Nephron (organoid): ENCODE measurements at regions not wholly inside any gene's neighbourhood (a gene's known extent, or its start where the extent isn't known, plus 50 kb on each side); places are given as distances from the start of the nearest gene placed in this dataset.

Experiments used
- H3K27ac Mint-ChIP-seq, 3 experiments: 2 replicates each; pipeline ENCODE4 v1.8.0; 2020; ENCODE audit warnings: mixed read lengths in 3 of 3, mild to moderate bottlenecking in 2 of 3, moderate library complexity in 1 of 3
- H3K27me3 Mint-ChIP-seq: 2 replicates; pipeline ENCODE4 v1.8.0; 2021; ENCODE audit warnings: low read depth, mild to moderate bottlenecking, moderate library complexity, mixed read lengths
- H3K36me3 Mint-ChIP-seq: 2 replicates; pipeline ENCODE4 v1.8.0; 2020; ENCODE audit warnings: low read depth, mixed read lengths
- H3K4me1 Mint-ChIP-seq: 2 replicates; pipeline ENCODE4 v1.8.0; 2020; ENCODE audit warnings: mixed read lengths
- H3K4me3 Mint-ChIP-seq, 3 experiments: 2 replicates each; pipeline ENCODE4 v1.8.0; 2020; ENCODE audit warnings: mild to moderate bottlenecking in 3 of 3, mixed read lengths in 3 of 3, moderate library complexity in 2 of 3
- H3K9me3 Mint-ChIP-seq: 2 replicates; pipeline ENCODE4 v1.8.0; 2020; ENCODE audit warnings: mixed read lengths
- CTCF ChIP-seq, 3 experiments: fragments of 200-600 bp; sonication (generic); IDR thresholded peaks; one replicate each; pipeline ENCODE4 v1.5.0; 2021; ENCODE audit warnings: antibody characterized with exemption in 3 of 3; ENCODE audit not compliant: unreplicated experiment in 3 of 3

- Mint-ChIP-seq H3K4me1 (peaks cover 27% of the 10 kb centered on the region), H3K9me3 (no peaks in the 10 kb centered on the region)
Observed at GRCh38 chr5:173760461-173761177, 127.5 kb upstream of the CPEB4 start.

GRCh38 chr5:173761178-173761513, 127.0 kb upstream of the CPEB4 start:
- peaks cover 30% of the 10 kb centered on the region for H3K4me1 Mint-ChIP-seq
- no peaks in the 10 kb centered on the region for H3K9me3 Mint-ChIP-seq
- peak overlapping the region in 1 of 3 experiments; percentile 19 for H3K27ac Mint-ChIP-seq
- H3K27me3 Mint-ChIP-seq: peaks cover 11% of the 10 kb centered on the region
- no peaks in the 10 kb centered on the region for H3K36me3 Mint-ChIP-seq
- TF ChIP-seq CTCF (IDR thresholded peaks at IDR 0.05; ENCODE audit: unreplicated experiment in 3 of 3): no peak
- no peak overlapping the region for H3K4me3 Mint-ChIP-seq

More at GRCh38 chr5:173760461-173761177, 127.5 kb upstream of the CPEB4 start:
- Mint-ChIP-seq H3K4me3 (no peak overlapping the region), H3K27ac (peak overlapping the region in 1 of 3 experiments; percentile 19), H3K36me3 (no peaks in the 10 kb centered on the region), H3K27me3 (peaks cover 11% of the 10 kb centered on the region)
- no peak for TF ChIP-seq CTCF (IDR thresholded peaks at IDR 0.05; ENCODE audit: unreplicated experiment in 3 of 3)

- H3K27ac Mint-ChIP-seq: peak overlapping the region in 2 of 3 experiments; percentile 12 to 43
- no peak for TF ChIP-seq CTCF (IDR thresholded peaks at IDR 0.05; ENCODE audit: unreplicated experiment in 3 of 3)
- H3K27me3 Mint-ChIP-seq: peaks cover 11% of the 10 kb centered on the region
- H3K36me3 Mint-ChIP-seq: no peaks in the 10 kb centered on the region
- peaks cover 33% of the 10 kb centered on the region for H3K4me1 Mint-ChIP-seq
- H3K4me3 Mint-ChIP-seq: no peak overlapping the region
- no peaks in the 10 kb centered on the region for H3K9me3 Mint-ChIP-seq
Observed at GRCh38 chr5:173762045-173762444, 126.1 kb upstream of the CPEB4 start.

- H3K36me3 Mint-ChIP-seq: no peaks in the 10 kb centered on the region
Observed at GRCh38 chr5:173762930-173763329, 125.2 kb upstream of the CPEB4 start.

GRCh38 chr5:173763410-173763809, 124.7 kb upstream of the CPEB4 start:
- peaks cover 38% of the 10 kb centered on the region for H3K4me1 Mint-ChIP-seq
- TF ChIP-seq CTCF (IDR thresholded peaks at IDR 0.05; ENCODE audit: unreplicated experiment in 3 of 3): no peak
- no peak overlapping the region for H3K4me3 Mint-ChIP-seq
- H3K27me3 Mint-ChIP-seq: peaks cover 19% of the 10 kb centered on the region
- H3K9me3 Mint-ChIP-seq: no peaks in the 10 kb centered on the region
- peak overlapping the region; percentile 32 to 94 (median 48) for H3K27ac Mint-ChIP-seq
- no peaks in the 10 kb centered on the region for H3K36me3 Mint-ChIP-seq

More at GRCh38 chr5:173762930-173763329, 125.2 kb upstream of the CPEB4 start:
- Mint-ChIP-seq H3K27ac (peak overlapping the region; percentile 32 to 94 (median 48)), H3K9me3 (no peaks in the 10 kb centered on the region), H3K4me3 (no peak overlapping the region), H3K27me3 (peaks cover 15% of the 10 kb centered on the region), H3K4me1 (peaks cover 36% of the 10 kb centered on the region)
- no peak for TF ChIP-seq CTCF (IDR thresholded peaks at IDR 0.05; ENCODE audit: unreplicated experiment in 3 of 3)
